ENCODE measurements at regions not wholly inside any gene's neighbourhood (a gene's known extent, or its start where the extent isn't known, plus 50 kb on each side); places are given as distances from the start of the nearest gene placed in this dataset.

- intact Hi-C loops (cut with DNase I) = no loop called here
- no peak for DNase-seq
Observed at GRCh38 chr2:174670446-174670845, 72.8 kb upstream of the WIPF1 start.

GRCh38 chr2:174669336-174669735, 71.7 kb upstream of the WIPF1 start:
- intact Hi-C loops (cut with DNase I) = no loop called here
- no peak for DNase-seq

GRCh38 chr2:174668075-174668474, 70.5 kb upstream of the WIPF1 start:
- DNase-seq = no peak
- intact Hi-C loops (cut with DNase I) = no loop called here

GRCh38 chr2:174667250-174667860, 69.8 kb upstream of the WIPF1 start:
- intact Hi-C loops (cut with DNase I) = no loop called here
- no peak for DNase-seq

GRCh38 chr2:174666845-174667244, 69.2 kb upstream of the WIPF1 start:
- intact Hi-C loops (cut with DNase I) = no loop called here
- peak in 2 of 10 donors; percentile 36 to 38 for DNase-seq

GRCh38 chr2:174666312-174666711, 68.7 kb upstream of the WIPF1 start:
- no peak for DNase-seq

GRCh38 chr2:174664084-174664759, 66.6 kb upstream of the WIPF1 start:
- DNase-seq = peak in 2 of 10 donors; percentile 42 to 90

More at GRCh38 chr2:174666312-174666711, 68.7 kb upstream of the WIPF1 start:
- intact Hi-C loops (cut with DNase I) = no loop called here

GRCh38 chr2:174663550-174663949, 65.9 kb upstream of the WIPF1 start:
- intact Hi-C loops (cut with DNase I) = no loop called here
- DNase-seq = no peak

More at GRCh38 chr2:174664084-174664759, 66.6 kb upstream of the WIPF1 start:
- intact Hi-C loops (cut with DNase I) = no loop called here

- intact Hi-C loops (cut with DNase I) = no loop called here
- no peak for DNase-seq
Observed at GRCh38 chr2:174662859-174663258, 65.3 kb upstream of the WIPF1 start.

- intact Hi-C loops (cut with DNase I) = no loop called here
- no peak for DNase-seq
Observed at GRCh38 chr2:174662459-174662858, 64.9 kb upstream of the WIPF1 start.

GRCh38 chr2:174660984-174661675, 63.5 kb upstream of the WIPF1 start:
- intact Hi-C loops (cut with DNase I) = no loop called here
- no peak for DNase-seq

- intact Hi-C loops (cut with DNase I) = no loop called here
- DNase-seq = no peak
Observed at GRCh38 chr2:174659069-174659900, 61.7 kb upstream of the WIPF1 start.

- DNase-seq = no peak
- intact Hi-C loops (cut with DNase I) = no loop called here
Observed at GRCh38 chr2:174656676-174657176, 59.1 kb upstream of the WIPF1 start.

GRCh38 chr2:174656035-174656434, 58.4 kb upstream of the WIPF1 start:
- DNase-seq = no peak
- intact Hi-C loops (cut with DNase I) = no loop called here

GRCh38 chr2:174654419-174654941, 56.9 kb upstream of the WIPF1 start:
- no peak for DNase-seq
- intact Hi-C loops (cut with DNase I) = no loop called here

- no peak for DNase-seq
- intact Hi-C loops (cut with DNase I) = no loop called here
Observed at GRCh38 chr2:174648896-174649295, 51.3 kb upstream of the WIPF1 start.

Measured in posterior cingulate gyrus (tissue), 11 donors.